ENCODE measurements at regions not wholly inside any gene's neighbourhood (a gene's known extent, or its start where the extent isn't known, plus 50 kb on each side); places are given as distances from the start of the nearest gene placed in this dataset.
"Not testable (repeated sequence)": the region's sequence is repeated elsewhere in the genome, so short reads cannot be mapped to it uniquely, and the experiment has no call there.

GRCh38 chr2:122079844-122080243 lies 324.4 kb downstream of the TSN start:
- DNase-seq (ENCODE audit: low spot score), result no peak
- intact Hi-C loops (cut with DNase I), result no loop called here

DNA sequence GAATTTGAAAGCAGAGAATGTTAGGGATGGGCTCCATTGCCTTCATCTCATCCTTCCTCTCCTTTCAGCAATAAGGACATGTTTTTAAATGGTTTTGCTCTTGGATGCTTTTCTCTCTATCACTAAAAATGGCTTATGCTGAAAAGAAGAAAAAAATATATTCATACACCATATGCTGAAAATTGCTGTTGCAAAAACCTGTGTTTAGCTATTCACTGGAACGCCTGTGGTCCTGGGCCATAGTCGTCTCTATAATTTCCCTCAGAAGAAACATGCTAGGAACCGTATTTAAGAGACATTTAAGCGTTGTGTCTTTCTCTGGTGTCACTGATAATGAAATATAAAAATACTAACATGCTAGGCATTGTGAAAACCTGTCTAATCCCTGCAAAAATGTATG lies 324.9 kb downstream of the TSN start:
- intact Hi-C loops (cut with DNase I), result no loop called here
- no peak for DNase-seq (ENCODE audit: low spot score)

DNA sequence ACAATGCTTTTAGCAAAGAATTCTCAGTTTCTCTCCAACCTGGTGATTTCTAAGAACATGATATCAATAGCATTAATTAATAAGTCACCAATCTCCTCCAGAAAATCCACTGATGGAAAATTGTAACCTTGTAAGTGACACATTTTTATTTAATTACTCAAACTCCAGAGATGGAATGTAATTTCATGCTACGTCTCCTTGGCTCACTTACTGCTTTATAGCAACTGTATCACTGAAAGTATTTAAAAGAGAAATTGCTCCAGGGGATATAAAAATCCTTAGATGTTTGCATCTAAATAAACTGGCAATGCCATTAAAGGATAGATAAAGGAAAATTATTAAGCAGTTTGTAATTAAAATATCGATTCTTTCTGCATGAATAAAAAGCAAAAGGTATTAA lies 325.4 kb downstream of the TSN start:
- intact Hi-C loops (cut with DNase I), result no loop called here
- no peak for DNase-seq (ENCODE audit: low spot score)

- intact Hi-C loops (cut with DNase I), result no loop called here
- DNase-seq (ENCODE audit: low spot score), result no peak
These were observed 326.3 kb downstream of the TSN start for GRCh38 chr2:122081751-122082150.

- intact Hi-C loops (cut with DNase I), result no loop called here
- no peak for DNase-seq (ENCODE audit: low spot score)
These were observed 328.0 kb downstream of the TSN start for GRCh38 chr2:122083256-122084048.

- DNase-seq (ENCODE audit: low spot score); intact Hi-C loops (cut with DNase I): not testable (repeated sequence)
These were observed 330.2 kb downstream of the TSN start for GRCh38 chr2:122085672-122086071.

GRCh38 chr2:122094557-122094956 lies 339.1 kb downstream of the TSN start:
- no peak for DNase-seq (ENCODE audit: low spot score)
- intact Hi-C loops (cut with DNase I), result no loop called here

GRCh38 chr2:122096761-122097160 lies 341.3 kb downstream of the TSN start:
- intact Hi-C loops (cut with DNase I), result no loop called here
- DNase-seq (ENCODE audit: low spot score), result no peak

DNA sequence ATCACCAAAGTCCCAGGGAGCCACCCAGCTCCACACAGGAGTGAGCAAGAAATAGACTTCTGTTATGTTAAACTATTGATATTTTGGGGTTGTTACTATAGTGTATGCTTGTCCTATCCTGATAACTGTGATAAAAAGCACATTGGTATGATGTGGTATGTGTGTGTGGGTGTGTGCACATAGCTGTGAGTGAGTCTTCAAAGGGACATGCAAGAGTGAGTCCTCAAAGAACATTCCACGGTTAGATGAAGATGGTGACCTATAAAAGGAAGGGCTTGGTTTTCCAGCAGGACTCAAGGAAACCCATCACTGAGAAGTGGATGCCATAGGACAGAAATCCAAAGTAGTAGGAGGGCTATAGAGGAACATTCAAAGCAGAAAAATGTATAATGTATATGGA lies 342.9 kb downstream of the TSN start:
- intact Hi-C loops (cut with DNase I), result no loop called here
- no peak for DNase-seq (ENCODE audit: low spot score)

DNA sequence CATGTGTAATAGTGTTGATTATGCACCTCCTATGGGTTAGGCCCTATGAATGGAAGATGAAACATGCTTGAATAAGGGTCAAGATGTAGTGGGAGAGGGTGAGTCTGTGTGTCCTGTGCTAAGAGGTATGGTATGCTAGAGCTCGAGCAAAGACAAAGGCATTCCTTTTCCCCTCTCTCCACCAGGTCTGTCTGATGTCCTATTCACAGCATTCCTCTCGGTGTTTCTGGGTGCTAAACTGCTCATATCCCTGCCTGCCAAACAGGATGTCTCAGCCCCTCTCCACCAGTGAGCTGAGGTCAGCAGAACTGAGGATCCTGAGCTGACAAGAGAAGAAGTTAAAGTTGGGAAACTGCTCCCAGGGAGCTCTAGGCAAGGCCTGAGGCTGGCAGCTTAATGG lies 344.9 kb downstream of the TSN start:
- no peak for DNase-seq (ENCODE audit: low spot score)
- intact Hi-C loops (cut with DNase I), result no loop called here

DNA sequence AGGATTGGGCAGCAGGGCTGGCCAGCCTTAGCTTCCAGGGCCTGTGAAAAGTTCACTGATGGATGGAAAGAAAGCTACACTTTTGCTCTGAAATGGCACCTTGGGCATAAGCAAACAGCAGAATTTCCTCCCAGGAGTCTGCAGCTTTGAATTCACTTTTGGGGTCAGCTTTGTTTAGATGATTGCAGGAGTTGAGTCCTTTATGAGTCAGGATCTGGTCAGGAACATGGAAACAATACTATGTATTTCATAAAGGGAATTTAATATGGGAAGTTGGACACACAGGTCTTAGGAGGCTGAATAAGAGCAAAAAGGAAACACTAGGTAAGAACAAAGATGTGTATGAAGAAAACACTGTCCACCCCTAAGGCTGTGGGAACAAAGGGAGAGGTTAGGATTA lies 345.3 kb downstream of the TSN start:
- no peak for DNase-seq (ENCODE audit: low spot score)
- intact Hi-C loops (cut with DNase I), result no loop called here

- intact Hi-C loops (cut with DNase I), result no loop called here
- DNase-seq (ENCODE audit: low spot score), result no peak
These were observed 345.9 kb downstream of the TSN start for GRCh38 chr2:122101319-122101718.

GRCh38 chr2:122105171-122105876 lies 349.9 kb downstream of the TSN start:
- intact Hi-C loops (cut with DNase I), result no loop called here
- DNase-seq (ENCODE audit: low spot score), result no peak

DNA sequence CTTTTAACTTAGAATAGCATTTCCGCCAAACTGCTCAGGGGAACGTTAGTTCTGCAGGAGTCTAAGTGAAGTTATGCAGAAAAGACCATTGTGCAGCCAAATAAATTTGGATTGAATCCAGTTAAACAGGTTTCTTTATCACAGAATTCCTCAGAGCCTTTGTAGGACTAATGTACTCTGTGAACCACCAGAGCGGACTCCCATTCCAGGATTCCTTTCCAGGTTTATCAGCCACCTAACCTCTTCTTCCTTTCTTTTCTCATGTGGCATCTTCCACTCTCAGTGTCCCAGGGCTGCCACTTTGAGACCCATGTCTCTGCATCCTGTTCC lies 350.4 kb downstream of the TSN start:
- intact Hi-C loops (cut with DNase I), result no loop called here
- DNase-seq (ENCODE audit: low spot score), result no peak

GRCh38 chr2:122108186-122108585 lies 352.7 kb downstream of the TSN start:
- intact Hi-C loops (cut with DNase I), result no loop called here
- DNase-seq (ENCODE audit: low spot score), result no peak

DNA sequence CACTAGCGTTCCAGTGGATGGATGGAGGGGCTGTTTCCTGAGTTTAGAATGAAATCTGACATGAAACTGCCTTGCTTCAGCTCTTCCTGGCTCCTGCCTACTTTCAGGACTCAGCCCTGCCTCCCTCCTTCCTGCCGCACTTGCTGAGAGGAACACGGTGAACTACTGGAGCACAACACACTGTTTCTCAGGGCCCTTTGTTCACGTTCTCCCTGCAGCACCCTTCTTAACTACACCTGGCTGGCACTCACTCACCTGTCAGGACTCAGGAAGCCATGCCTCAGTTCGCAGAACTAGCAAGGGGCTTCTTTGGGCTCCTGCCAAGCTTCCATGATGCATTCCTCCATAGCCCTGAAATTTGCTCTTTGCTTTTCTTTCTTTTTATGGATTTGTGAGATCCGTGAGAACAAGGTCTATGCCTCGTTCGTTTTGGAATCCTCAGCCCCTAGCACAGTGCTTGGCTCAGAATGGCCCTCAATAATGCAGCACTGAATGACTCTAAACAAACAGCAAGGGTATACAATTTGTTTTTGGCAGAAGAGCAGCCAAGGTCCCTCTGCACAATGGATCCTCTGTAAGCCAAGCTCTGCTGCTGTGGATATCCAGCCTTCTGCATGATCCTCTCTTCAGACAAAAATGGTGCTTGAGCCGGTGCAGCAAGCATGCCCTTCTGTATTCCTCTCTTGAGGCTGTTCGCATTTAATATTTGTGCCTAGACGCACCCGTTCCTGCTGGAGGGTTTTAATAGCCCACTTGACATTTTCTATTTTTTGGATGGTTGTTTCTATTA lies 357.0 kb downstream of the TSN start:
- intact Hi-C loops (cut with DNase I), result no loop called here

DNA sequence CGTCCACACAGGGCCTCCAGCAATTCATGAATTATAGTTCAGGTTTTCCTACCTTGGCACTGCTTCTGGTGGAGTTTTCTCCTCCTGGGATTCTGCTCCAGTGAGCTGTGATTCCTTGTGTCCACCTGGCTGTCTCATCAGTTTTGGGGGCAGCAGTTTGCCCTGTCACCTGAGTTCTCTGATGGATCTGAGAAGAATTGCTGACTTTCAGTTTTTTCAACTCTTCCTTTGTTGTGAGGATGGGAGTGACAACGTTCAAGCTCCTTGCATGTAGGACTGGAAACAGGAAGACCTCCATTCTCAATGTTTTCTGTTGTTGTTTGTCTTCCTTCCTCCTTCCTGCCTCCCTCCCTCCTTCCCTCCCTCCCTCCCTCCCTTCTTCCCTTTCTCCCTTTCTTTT lies 359.0 kb downstream of the TSN start:
- intact Hi-C loops (cut with DNase I), result no loop called here
- no peak for DNase-seq (ENCODE audit: low spot score)

More for the DNA sequence above, 357.0 kb downstream of the TSN start:
- no peak for DNase-seq (ENCODE audit: low spot score)

- intact Hi-C loops (cut with DNase I), result no loop called here
- no peak for DNase-seq (ENCODE audit: low spot score)
These were observed 361.9 kb downstream of the TSN start for GRCh38 chr2:122117371-122117770.

DNA sequence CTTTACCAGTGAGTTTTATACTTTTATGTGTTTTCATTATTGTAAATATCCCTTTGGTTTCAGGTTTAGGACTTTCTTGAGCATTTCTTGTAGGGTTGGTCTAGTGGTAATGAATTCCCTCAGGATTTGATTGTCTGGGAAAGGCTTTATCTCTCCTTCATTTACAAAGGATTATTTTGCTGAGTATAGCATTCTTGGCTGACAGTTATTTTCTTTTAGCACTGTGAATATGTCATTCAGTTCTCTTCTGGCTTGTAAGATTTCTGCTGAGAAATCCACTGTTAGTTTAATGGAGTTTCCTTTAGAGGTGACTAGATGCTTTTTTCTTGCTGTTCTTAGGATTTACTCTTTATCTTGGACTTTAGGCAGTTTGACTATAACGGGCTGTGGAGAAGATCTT lies 373.9 kb downstream of the TSN start:
- intact Hi-C loops (cut with DNase I), result no loop called here
- no peak for DNase-seq (ENCODE audit: low spot score)

DNA sequence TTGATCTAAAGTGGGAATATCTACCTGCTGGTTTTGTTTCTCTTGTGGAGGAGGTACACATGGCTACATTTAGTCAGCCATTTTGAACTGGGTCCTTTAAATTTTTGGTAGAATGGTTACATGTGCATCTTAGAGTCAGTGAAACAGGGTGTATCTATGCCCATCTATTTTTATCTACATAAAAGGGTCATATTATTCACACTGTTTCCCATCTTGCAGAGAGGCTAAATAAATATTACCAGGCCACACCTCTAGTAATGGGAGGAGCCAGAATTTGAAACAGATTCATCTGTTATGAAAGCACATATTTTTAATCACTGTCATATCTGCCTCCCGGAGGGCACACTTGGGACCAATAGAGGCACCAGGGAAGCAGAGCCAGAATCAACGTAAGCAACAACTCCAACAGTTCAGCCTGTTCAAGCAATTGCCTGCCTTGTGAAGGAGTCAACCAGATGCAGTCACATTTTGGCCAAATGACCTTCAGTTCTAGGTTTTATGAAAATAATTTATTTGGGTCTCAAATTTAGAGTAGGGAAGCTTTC lies 376.8 kb downstream of the TSN start:
- DNase-seq (ENCODE audit: low spot score), result no peak
- intact Hi-C loops (cut with DNase I), result no loop called here

Measured in posterior vena cava (tissue), 2 donors.